Right ventricle myocardium inferior (tissue), 1 donor: ENCODE measurements at regions not wholly inside any gene's neighbourhood (a gene's known extent, or its start where the extent isn't known, plus 50 kb on each side); places are given as distances from the start of the nearest gene placed in this dataset.
A peak's percentile ranks its signal among the peaks of the same experiment; 100 is the strongest.

Source experiments
- ATAC-seq: fragments of 200-7000 bp; cut with Tn5 transposase; one replicate; pipeline ENCODE4 v1.9.1; 2020; ENCODE audit warnings: mild to moderate bottlenecking, moderate library complexity
- DNase-seq: peaks from one replicate; pipeline ENCODE4 v3.0.0; 2021; ENCODE audit errors: missing footprints
- intact Hi-C: fragments of 100-400 bp; cut with DNase I; formaldehyde crosslinking; loops from one replicate; pipeline ENCODE4 v1.11.0; 2022
- donor health status: DM: no; HTN: yes; CAD: no; lungs with severe emphysema.

- no peak for ATAC-seq
- intact Hi-C loops = loop anchor here (5.0 kb wide), 5 partner anchors 54 to 1079 kb away; no protein-coding TSS in a partner anchor
These were observed 97.2 kb downstream of the HDGFL1 start for GRCh38 chr6:22666586-22666985.

DNA sequence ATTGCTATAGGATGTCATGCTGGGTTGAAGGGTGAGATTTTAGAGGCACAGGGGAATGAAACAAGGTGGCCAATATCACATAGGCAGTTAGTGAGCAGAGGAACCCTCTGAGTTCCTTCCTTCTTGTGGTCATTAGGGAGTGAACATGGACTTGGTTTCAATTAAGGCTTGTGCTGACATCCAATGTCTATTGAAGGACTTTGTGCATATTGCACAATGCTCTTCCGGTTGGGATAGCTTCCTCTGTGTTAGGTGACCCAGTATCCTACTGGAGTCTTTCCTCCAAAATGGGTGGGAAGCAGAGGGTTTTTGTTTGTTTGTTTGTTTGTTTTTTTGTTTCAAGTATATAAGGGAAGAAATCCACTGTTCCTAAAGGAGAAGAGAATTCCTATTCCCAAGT, 98.5 kb downstream of the HDGFL1 start:
- ATAC-seq (peak; percentile 70), DNase-seq (no peak)
- intact Hi-C loops = loop anchor here (5.0 kb wide), 5 partner anchors 56 to 1081 kb away; no protein-coding TSS in a partner anchor

More at GRCh38 chr6:22666586-22666985, 97.2 kb downstream of the HDGFL1 start:
- DNase-seq = no peak

DNA sequence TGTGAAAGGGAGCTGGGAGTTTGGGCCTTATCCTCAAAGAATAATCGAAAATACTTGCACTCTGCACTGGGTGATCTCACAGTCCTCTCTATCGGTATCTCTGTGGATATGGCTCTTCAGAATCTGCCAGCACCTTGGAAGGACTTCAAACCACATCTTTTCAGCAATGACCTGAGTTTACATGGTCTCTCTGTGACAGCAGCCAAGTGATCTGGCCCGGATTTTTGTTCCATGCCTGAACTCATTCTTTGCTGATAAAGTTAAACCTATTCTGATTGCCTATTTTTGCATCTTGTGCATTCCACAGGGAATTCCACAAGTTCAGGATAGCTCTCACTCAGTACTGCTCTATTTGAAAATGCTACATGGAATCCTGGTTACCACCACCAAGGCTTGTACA, 98.9 kb downstream of the HDGFL1 start:
- peak; percentile 96 for ATAC-seq

DNA sequence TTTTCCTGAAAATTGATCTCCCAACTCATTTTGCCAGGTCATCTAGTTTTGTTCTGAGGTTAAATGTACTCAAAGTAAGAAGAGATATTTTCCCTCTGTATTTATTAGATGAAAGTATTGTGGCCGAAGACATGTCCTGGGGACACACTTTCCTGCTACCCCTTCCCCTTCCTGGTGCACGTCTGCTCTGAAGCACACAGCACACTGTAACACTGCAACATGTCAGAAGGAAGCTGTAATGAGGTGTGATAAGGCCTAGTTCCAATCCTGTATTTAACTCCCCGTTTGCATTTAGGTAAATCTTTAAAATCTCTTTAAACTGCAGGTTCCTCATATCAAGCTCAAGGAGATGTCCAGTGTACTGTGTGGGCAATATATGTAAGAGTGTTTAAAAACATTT, 99.4 kb downstream of the HDGFL1 start:
- ATAC-seq = peak; percentile 53
- DNase-seq = no peak
- intact Hi-C loops = loop anchor here (5.0 kb wide), 5 partner anchors 56 to 1081 kb away; no protein-coding TSS in a partner anchor

More for the DNA sequence above, 98.9 kb downstream of the HDGFL1 start:
- DNase-seq = no peak
- intact Hi-C loops = loop anchor here (5.0 kb wide), 5 partner anchors 56 to 1081 kb away; no protein-coding TSS in a partner anchor

DNA sequence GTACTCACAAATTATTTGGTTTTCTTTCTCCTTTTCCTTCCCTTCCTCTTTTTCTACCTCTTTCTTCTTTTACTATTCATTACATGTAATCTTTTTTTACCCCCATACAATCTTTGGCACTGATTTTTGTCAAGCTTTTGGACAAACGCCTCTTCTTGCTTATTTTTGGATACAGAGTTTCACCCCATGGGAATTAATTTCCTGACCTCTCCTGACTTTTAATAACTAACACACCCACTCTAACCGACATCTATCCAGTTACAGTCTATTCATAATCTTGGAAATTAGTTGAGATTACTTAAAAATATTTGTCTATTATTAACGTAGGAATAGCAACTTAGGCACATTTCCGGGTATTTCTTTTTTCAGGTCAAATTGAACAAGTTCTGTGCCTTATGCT, 101.2 kb downstream of the HDGFL1 start:
- intact Hi-C loops = no loop called here
- no peak for ATAC-seq
- no peak for DNase-seq

GRCh38 chr6:22673474-22673873, 104.1 kb downstream of the HDGFL1 start:
- DNase-seq (no peak), ATAC-seq (no peak)
- intact Hi-C loops = no loop called here

DNA sequence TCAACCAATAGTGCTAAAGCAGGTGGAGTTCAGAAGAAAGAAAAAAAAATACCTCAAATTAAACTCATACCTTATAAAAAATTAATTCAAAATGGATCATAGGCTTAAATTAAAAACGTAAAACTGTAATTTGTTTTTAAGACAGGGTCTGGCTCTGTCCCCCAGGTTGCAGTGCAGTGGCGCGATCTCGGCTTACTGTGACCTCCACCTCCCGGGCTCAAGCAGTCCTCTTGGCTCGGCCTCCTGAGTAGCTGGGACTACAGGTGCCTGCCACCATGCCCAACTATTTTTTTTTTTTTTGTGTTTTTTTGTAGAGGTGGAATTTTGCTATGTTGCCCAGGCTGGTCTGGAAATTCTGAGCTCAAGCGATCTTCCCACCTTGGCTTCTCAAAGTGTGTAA, 111.6 kb downstream of the HDGFL1 start:
- ATAC-seq (no peak), DNase-seq (no peak)
- intact Hi-C loops = no loop called here

DNA sequence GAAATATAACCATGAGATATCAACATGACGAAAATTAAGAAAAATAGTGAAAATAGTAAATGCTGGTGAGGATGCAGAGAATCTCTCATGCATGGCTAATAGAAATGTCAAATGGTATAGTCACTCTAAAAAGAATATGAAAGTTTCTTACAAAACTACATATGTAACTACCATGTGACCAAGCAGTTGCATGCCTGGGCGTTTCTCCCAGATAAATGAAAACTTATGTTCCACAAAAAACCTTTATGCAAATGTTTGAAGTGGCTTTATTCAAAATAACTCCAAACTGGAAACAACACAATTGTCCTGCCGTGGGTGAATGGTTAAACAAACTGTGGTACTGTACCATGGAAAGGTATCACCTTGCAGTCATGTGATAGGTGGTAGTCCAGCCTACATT, 112.4 kb downstream of the HDGFL1 start:
- intact Hi-C loops = no loop called here
- DNase-seq = no peak
- ATAC-seq = no peak

DNA sequence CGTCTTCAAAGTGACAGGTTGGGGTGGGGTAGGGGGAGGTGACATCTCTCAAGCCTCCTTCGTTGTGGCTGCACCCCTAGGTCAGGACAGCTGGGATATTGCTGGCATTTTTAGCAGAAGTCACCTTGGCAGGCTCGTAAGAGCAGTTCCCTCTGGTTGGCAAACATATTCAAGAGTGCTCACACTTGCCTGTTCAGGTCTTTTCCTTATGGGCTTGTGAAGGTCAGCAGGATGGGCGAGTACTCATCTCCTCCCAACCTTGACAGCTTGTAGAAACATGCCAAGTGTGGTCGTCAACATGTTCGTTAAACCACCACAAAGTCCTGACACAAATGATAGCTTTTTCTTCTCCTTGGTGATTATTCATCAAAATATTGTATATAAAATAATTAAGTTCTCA, 113.6 kb downstream of the HDGFL1 start:
- no peak for DNase-seq
- intact Hi-C loops = no loop called here
- no peak for ATAC-seq

DNA sequence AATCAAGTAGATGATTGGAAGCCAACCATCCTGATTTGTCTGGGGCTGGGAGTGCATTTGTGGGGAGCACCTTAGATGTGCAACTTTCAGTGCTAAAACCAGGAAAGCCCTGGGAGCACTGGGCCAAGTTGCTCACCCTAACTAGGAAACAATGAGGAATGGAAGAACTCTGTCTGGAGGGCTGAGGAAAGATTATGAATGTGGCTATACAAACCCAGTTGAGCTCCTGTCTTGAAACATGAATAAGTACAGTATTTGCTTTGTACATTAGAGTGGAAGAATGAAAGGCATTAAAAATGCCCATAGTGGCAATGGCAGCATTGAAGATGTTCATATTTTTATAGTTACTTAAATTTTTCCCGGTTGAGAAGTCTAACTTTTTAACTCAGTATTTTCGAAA, 121.1 kb downstream of the HDGFL1 start:
- ATAC-seq (no peak), DNase-seq (no peak)
- intact Hi-C loops = no loop called here

GRCh38 chr6:22694092-22694724, 124.8 kb downstream of the HDGFL1 start:
- intact Hi-C loops = no loop called here
- no peak for ATAC-seq
- no peak for DNase-seq

GRCh38 chr6:22696481-22696880, 127.1 kb downstream of the HDGFL1 start:
- ATAC-seq = no peak
- intact Hi-C loops = no loop called here
- no peak for DNase-seq

- no peak for ATAC-seq
- DNase-seq = no peak
- intact Hi-C loops = no loop called here
These were observed 127.9 kb downstream of the HDGFL1 start for GRCh38 chr6:22697306-22697705.

DNA sequence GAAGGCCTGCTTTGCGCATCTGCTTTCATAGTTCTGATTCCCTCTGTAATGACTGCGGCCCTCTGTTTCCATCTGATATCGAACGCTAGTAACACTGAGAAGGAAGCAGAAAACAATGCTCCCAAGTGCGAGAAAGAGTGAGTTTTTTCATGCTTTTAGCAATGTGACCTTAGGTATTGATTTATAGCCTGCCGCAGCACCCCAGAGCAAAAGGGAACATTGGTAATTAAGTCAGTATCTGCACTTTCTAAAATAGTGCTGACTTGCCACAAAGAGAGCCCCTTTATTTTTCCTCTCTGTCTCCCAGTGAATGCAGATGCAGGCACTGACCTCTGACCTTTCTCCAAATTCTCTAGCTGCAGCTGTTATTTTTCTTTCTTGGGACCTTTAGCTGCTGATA, 129.8 kb downstream of the HDGFL1 start:
- DNase-seq (no peak), ATAC-seq (no peak)
- intact Hi-C loops = no loop called here

DNA sequence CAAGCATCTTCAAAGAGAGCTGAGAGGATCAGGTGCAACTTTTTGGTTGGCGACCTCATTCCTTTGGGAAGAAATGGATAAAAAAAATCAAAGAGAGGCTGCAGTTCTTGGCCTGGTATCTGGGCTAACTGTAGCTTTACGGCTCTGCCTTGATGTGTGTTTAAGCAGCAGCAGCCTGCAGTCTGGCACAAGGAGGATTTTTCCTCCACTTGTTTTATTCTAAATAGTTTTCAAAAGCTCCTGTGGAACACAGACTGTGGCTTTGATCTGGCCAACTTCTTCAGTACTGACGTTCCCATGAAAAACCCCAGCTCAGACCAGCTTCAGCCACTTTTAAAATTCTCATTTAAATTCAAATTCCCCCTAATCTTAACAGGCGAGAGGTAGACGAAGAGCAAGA, 137.3 kb downstream of the HDGFL1 start:
- DNase-seq = no peak
- intact Hi-C loops = no loop called here
- no peak for ATAC-seq

DNA sequence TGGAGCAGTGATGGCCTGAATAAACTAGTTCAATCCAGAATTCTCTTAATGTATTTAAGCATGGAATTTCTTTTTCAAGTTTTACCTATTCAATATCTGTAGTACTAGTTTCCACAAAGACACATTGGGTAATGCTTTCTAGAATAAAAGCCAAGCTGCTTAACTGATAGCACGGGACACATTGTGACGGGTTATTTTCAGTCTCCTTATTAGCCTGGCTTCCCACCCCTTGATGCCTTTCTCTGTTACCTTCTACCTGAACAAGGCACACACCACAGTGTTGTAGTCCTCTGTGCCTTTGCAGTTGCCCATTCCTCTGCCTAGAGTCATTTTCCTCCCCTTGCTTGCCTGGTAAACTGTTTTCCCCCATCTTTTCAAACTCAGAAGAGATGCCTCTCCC, 139.1 kb downstream of the HDGFL1 start:
- ATAC-seq = no peak
- no peak for DNase-seq
- intact Hi-C loops = no loop called here

DNA sequence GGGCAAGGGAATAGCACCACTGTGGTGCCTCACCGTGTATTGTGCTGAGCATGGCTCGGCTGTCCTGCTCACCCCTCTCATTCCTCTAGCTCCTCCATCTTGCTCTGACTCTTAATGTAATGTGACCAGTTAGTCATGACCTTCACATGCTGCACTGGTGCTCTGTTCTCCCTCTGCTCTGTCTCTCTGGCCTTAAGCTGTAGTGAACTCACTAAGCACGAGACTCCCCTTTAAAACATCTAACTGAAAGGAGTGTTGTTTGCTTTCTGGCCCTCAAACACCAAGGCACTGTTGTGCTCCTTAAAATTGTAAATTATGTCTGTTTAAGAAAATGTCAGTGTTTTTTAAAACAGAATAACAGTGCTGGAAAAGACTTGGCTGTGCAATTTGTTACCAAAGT, 140.4 kb downstream of the HDGFL1 start:
- ATAC-seq (peak; percentile 37), DNase-seq (no peak)
- intact Hi-C loops = no loop called here

DNA sequence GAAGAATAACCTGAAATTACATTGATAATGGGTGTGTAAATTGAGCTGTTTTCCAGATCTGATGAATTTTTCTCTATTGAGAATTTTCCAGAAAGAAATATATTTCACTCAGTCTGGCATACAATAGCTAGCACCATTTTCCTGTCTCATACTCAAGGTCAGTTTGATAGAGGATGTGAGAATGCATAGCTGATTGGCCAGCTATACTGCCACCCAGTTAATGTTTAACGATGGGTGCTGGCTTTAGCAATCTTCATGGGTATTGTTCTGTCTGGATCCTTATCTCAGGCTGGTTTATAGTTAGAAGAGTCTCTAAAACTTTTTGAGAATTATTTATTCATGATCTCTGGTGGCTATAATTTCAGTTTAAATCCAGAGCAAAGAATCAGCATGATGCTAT, 147.4 kb downstream of the HDGFL1 start:
- ATAC-seq (no peak), DNase-seq (no peak)
- intact Hi-C loops = no loop called here

GRCh38 chr6:22717915-22718314, 148.5 kb downstream of the HDGFL1 start:
- intact Hi-C loops = no loop called here
- ATAC-seq (no peak), DNase-seq (no peak)

- intact Hi-C loops = no loop called here
- no peak for DNase-seq
- ATAC-seq = no peak
These were observed 153.5 kb downstream of the HDGFL1 start for GRCh38 chr6:22722913-22723312.

- ATAC-seq (no peak), DNase-seq (no peak)
- intact Hi-C loops = no loop called here
These were observed 157.6 kb downstream of the HDGFL1 start for GRCh38 chr6:22726966-22727365.
